ENCODE measurements at regions not wholly inside any gene's neighbourhood (a gene's known extent, or its start where the extent isn't known, plus 50 kb on each side); places are given as distances from the start of the nearest gene placed in this dataset.

GRCh38 chr10:113261611-113262091 lies 291.2 kb upstream of the HABP2 start:
- Histone ChIP-seq H3K36me3 (ENCODE audit: insufficient read depth, low read length) (no peaks in the 10 kb centered on the region), H3K9me3 (ENCODE audit: insufficient read depth, low read length, severe bottlenecking) (no peaks in the 10 kb centered on the region), H3K4me2 (ENCODE audit: insufficient read depth, low read length) (no peak overlapping the region), H2AFZ (ENCODE audit: low read depth, low read length) (no peak overlapping the region), H4K20me1 (ENCODE audit: insufficient read depth, low read length) (no peaks in the 10 kb centered on the region), H3K27me3 (ENCODE audit: insufficient read depth, low read length, poor library complexity) (peaks cover 3% of the 10 kb centered on the region), H3K4me3 (ENCODE audit: low read depth in 1 of 2, low read length in 2 of 2) (no peak overlapping the region), H3K27ac (ENCODE audit: low read length) (no peak overlapping the region), H3K79me2 (ENCODE audit: insufficient read depth, low read length) (no peaks in the 10 kb centered on the region), H3K4me1 (ENCODE audit: insufficient read depth, low read length) (no peaks in the 10 kb centered on the region), H3K9ac (ENCODE audit: low read depth, low read length) (no peak overlapping the region)
- no peak for ATAC-seq (ENCODE audit: insufficient read depth, low read depth)
- TF ChIP-seq EZH2 (IDR thresholded peaks at IDR 0.05; ENCODE audit: borderline replicate concordance, low read depth, low read length, severe bottlenecking) = no peak
- TF ChIP-seq, protein P1, sequence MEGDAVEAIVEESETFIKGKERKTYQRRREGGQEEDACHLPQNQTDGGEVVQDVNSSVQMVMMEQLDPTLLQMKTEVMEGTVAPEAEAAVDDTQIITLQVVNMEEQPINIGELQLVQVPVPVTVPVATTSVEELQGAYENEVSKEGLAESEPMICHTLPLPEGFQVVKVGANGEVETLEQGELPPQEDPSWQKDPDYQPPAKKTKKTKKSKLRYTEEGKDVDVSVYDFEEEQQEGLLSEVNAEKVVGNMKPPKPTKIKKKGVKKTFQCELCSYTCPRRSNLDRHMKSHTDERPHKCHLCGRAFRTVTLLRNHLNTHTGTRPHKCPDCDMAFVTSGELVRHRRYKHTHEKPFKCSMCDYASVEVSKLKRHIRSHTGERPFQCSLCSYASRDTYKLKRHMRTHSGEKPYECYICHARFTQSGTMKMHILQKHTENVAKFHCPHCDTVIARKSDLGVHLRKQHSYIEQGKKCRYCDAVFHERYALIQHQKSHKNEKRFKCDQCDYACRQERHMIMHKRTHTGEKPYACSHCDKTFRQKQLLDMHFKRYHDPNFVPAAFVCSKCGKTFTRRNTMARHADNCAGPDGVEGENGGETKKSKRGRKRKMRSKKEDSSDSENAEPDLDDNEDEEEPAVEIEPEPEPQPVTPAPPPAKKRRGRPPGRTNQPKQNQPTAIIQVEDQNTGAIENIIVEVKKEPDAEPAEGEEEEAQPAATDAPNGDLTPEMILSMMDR (IDR thresholded peaks at IDR 0.05; ENCODE audit: borderline replicate concordance, extremely low read depth, low read length, poor library complexity, severe bottlenecking) = no peak
- DNase-seq = no peak

- no peaks in the 10 kb centered on the region for H3K79me2 ChIP-seq (ENCODE audit: insufficient read depth, low read length)
- H3K27me3 ChIP-seq (ENCODE audit: insufficient read depth, low read length, poor library complexity) = peaks cover 3% of the 10 kb centered on the region
- H3K4me2 ChIP-seq (ENCODE audit: insufficient read depth, low read length) = no peak overlapping the region
- H3K4me3 ChIP-seq (ENCODE audit: low read depth in 1 of 2, low read length in 2 of 2) = no peak overlapping the region
- no peak overlapping the region for H3K9ac ChIP-seq (ENCODE audit: low read depth, low read length)
- DNase-seq = no peak
- H4K20me1 ChIP-seq (ENCODE audit: insufficient read depth, low read length) = no peaks in the 10 kb centered on the region
- TF ChIP-seq, protein P1 (IDR thresholded peaks at IDR 0.05; ENCODE audit: borderline replicate concordance, extremely low read depth, low read length, poor library complexity, severe bottlenecking) = no peak
- TF ChIP-seq EZH2 (IDR thresholded peaks at IDR 0.05; ENCODE audit: borderline replicate concordance, low read depth, low read length, severe bottlenecking) = no peak
- H3K4me1 ChIP-seq (ENCODE audit: insufficient read depth, low read length) = no peaks in the 10 kb centered on the region
- no peak for ATAC-seq (ENCODE audit: insufficient read depth, low read depth)
- no peaks in the 10 kb centered on the region for H3K9me3 ChIP-seq (ENCODE audit: insufficient read depth, low read length, severe bottlenecking)
- H3K36me3 ChIP-seq (ENCODE audit: insufficient read depth, low read length) = no peaks in the 10 kb centered on the region
- no peak overlapping the region for H3K27ac ChIP-seq (ENCODE audit: low read length)
- H2AFZ ChIP-seq (ENCODE audit: low read depth, low read length) = no peak overlapping the region
Observed at GRCh38 chr10:113263056-113263455, 289.8 kb upstream of the HABP2 start.

DNA sequence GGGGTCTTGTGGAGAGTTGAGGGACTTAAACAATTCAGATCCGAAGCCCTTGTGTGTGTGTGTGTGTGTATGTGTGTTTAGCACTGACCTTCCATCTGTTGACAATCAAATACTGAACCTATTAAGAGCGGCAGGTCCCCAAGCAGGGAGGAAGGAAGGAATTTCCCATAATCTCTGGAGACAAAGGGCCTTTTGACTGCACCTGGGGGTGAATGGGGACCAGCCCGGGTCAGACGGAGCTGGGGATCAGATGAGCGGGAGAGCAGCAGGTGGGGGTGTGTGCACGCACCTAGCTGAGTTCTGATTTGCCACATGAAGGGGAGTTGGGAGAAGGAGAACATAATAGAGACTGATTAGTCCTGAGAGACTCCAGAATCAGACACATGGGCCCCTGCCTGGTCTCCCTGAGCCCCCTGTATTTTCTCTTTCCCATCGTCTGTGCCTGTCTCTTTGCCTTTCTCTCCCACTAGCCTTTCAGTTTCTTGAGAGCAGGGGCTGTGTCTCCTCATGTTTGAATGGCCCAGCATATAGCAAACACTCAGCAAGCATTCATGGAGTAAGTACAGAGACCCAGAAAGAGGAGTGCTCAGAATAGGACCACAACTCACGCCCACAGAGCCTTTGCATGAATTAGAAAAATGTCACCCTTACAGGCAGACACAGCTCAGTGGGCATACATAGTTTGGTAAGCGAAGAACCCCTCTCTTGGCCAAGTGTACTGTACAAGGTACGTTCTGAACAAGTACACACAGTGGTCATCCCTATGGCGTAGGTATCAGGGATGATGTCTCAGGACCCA lies 288.3 kb upstream of the HABP2 start:
- H2AFZ ChIP-seq (ENCODE audit: low read depth, low read length) = no peak overlapping the region
- no peak overlapping the region for H3K4me3 ChIP-seq (ENCODE audit: low read depth in 1 of 2, low read length in 2 of 2)
- peaks cover 3% of the 10 kb centered on the region for H3K27me3 ChIP-seq (ENCODE audit: insufficient read depth, low read length, poor library complexity)
- no peaks in the 10 kb centered on the region for H3K9me3 ChIP-seq (ENCODE audit: insufficient read depth, low read length, severe bottlenecking)
- H3K27ac ChIP-seq (ENCODE audit: low read length) = no peak overlapping the region
- TF ChIP-seq, protein P1 (IDR thresholded peaks at IDR 0.05; ENCODE audit: borderline replicate concordance, extremely low read depth, low read length, poor library complexity, severe bottlenecking) = no peak
- TF ChIP-seq EZH2 (IDR thresholded peaks at IDR 0.05; ENCODE audit: borderline replicate concordance, low read depth, low read length, severe bottlenecking) = no peak
- H3K4me2 ChIP-seq (ENCODE audit: insufficient read depth, low read length) = no peak overlapping the region
- H3K36me3 ChIP-seq (ENCODE audit: insufficient read depth, low read length) = no peaks in the 10 kb centered on the region
- no peak overlapping the region for H3K9ac ChIP-seq (ENCODE audit: low read depth, low read length)
- no peaks in the 10 kb centered on the region for H4K20me1 ChIP-seq (ENCODE audit: insufficient read depth, low read length)
- H3K4me1 ChIP-seq (ENCODE audit: insufficient read depth, low read length) = no peaks in the 10 kb centered on the region
- DNase-seq = no peak
- no peak for ATAC-seq (ENCODE audit: insufficient read depth, low read depth)
- H3K79me2 ChIP-seq (ENCODE audit: insufficient read depth, low read length) = no peaks in the 10 kb centered on the region
